Inflammatory macrophage treated with lipopolysaccharide for 1 hour (primary cell): ENCODE measurements at regions not wholly inside any gene's neighbourhood (a gene's known extent, or its start where the extent isn't known, plus 50 kb on each side); places are given as distances from the start of the nearest gene placed in this dataset.
"Not testable (repeated sequence)": the region's sequence is repeated elsewhere in the genome, so short reads cannot be mapped to it uniquely, and the experiment has no call there.

Source experiments
- DNase-seq, 2 donors: peaks; one replicate each; pipeline ENCODE4 v3.0.0-alpha.2; 2020 to 2022

DNA sequence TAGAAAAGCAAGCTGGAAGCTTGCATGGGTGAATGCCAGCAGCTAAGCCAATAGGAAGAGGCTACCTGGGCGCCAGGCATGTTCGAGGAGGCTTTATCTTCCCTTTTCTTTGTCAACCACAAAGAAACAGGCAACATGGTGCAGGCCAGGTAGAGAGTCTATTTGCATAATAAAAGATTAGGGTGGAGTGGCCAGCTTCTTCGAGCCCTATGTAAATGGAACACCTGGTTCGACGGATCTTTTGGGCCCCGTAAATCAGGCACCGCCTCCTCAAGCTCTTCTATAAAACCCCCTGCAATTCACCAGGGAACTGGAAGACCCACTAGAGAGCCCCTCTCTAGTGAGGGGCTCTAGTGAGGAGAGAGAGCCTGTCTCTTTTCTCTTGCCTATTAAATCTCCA, 1106.2 kb upstream of the CELF2 start:
- DNase-seq: no peak

DNA sequence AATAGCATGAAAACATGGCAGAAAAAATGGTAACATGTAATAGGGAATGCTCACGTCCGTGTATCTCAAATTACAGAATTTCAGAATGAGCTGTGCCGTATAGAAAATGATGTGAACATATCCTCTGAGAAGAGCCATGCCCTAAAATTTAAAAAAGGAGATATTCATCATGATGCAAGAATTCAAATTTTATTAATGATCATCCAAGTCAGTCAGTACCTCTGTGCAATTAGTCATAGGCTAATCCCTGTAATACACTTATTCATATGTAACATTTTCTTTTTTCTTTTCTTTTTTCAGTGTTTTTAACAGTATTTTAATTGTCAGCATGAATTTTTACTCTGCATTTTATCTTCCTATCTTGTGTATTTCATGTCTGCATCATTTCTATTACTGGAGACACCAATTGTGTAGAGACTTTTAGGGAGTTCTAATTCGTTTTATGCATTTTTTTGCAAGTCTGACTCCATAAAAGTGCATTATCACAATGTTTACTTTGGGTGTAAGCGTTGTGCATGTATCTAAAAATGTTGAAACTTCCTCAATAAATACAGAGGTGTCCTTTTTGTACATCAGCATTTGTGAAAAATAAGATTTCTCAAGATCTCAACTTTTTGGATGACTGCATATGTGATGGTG, 1103.7 kb upstream of the CELF2 start:
- no peak for DNase-seq

GRCh38 chr10:9921544-9921943, 1096.1 kb upstream of the CELF2 start:
- no peak for DNase-seq

- DNase-seq: no peak
Observed at GRCh38 chr10:9922126-9922870, 1095.4 kb upstream of the CELF2 start.

- DNase-seq: no peak
Observed at GRCh38 chr10:9926003-9926402, 1091.7 kb upstream of the CELF2 start.

GRCh38 chr10:9926881-9927280, 1090.8 kb upstream of the CELF2 start:
- DNase-seq: no peak

- no peak for DNase-seq
Observed at GRCh38 chr10:9939716-9940115, 1078.0 kb upstream of the CELF2 start.

GRCh38 chr10:9944690-9945089, 1073.0 kb upstream of the CELF2 start:
- DNase-seq: no peak

GRCh38 chr10:9950070-9950469, 1067.6 kb upstream of the CELF2 start:
- DNase-seq: no peak

- DNase-seq: peak; percentile 8 to 47
Observed at GRCh38 chr10:9951481-9952257, 1066.0 kb upstream of the CELF2 start.

GRCh38 chr10:9957351-9957750, 1060.3 kb upstream of the CELF2 start:
- DNase-seq: peak; percentile 79 to 84

GRCh38 chr10:9957876-9958275, 1059.8 kb upstream of the CELF2 start:
- DNase-seq: not testable (repeated sequence)

- no peak for DNase-seq
Observed at GRCh38 chr10:9965341-9965740, 1052.3 kb upstream of the CELF2 start.

DNA sequence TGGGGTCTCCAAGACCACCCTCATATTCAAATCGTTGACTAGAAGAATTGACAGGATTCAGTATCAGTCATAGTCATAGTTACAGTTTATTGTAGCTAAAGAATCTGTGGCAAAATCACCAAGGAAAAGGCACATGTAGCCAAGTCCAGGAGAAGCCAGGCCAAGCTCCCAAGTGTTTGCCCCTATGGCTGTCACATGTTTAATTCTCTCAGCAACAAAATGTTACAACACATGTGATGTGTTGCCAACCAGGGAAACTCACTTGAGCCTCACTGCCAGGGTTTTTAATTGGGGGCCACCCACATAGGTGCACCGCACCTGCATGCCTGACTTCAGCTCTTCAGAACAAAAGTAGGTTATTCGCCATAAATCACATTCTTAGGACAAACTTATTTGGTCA, 1030.9 kb upstream of the CELF2 start:
- no peak for DNase-seq

GRCh38 chr10:9987197-9987596, 1030.5 kb upstream of the CELF2 start:
- no peak for DNase-seq

- no peak for DNase-seq
Observed at GRCh38 chr10:9992661-9993060, 1025.0 kb upstream of the CELF2 start.

- DNase-seq: no peak
Observed at GRCh38 chr10:9994131-9994530, 1023.5 kb upstream of the CELF2 start.

GRCh38 chr10:9999627-10000026, 1018.0 kb upstream of the CELF2 start:
- DNase-seq: no peak

DNA sequence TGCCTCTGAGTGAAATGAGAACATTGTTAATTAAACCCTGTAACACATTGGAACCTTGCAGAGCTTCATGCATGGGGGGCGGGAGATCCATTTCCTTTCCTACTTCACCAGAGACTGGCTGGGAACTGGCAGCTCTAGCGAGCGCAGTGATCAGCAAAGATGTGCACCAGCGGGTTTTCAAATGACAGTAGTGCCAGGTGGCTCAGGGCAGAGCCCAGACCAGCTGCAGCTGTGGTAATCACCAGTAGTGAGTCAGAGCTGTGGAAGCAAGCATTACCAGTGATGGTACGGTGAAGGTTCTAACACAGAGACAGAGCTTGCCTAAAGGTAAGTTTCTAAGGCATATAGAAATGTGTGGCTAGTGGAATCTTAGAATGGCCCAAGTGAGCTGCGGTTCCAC, 1009.7 kb upstream of the CELF2 start:
- no peak for DNase-seq

DNA sequence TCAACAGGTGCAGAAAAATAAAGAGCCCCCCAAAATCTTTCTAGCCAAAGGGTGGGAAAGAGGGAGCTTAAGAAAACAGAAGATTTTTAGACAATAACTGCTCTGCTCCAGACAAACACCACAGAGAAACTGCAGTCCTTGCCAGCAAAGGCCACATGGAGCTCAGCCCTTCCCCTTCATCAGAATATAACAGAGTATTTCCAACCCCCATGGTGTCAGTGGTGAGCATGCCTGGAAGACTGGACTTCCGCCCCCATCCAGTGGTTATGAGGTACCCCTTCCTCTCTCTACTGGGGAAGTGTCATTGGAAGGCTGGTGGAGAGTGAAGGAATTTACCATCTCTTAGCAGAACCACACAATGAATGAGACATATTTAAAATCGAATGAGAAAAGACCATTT, 1007.3 kb upstream of the CELF2 start:
- no peak for DNase-seq

- DNase-seq: no peak
Observed at GRCh38 chr10:10014846-10015245, 1002.8 kb upstream of the CELF2 start.

GRCh38 chr10:10017716-10018115, 1000.0 kb upstream of the CELF2 start:
- DNase-seq: no peak

GRCh38 chr10:10020945-10021344, 996.7 kb upstream of the CELF2 start:
- DNase-seq: no peak

DNA sequence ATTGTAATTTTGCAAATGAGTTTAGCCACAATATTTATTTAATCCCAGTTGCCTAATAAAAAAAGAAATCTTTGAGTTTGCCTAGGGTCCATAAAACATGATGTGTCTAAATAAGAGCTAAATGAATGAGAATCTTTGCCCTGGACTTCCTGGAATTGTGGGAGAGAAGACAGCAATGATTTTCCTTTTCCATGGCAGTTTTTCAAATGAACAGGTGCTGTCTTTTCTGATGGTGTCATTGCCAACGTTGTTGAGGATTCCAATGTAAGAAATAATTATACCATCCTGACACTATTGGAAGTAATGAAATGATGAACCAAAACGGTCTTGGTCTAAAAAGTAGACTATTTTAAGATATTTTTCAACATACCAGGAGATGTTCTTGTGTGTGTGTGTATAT, 984.7 kb upstream of the CELF2 start:
- DNase-seq: no peak
